ENCODE measurements at regions not wholly inside any gene's neighbourhood (a gene's known extent, or its start where the extent isn't known, plus 50 kb on each side); places are given as distances from the start of the nearest gene placed in this dataset.

- TF ChIP-seq ETS1 (CRISPR knock-in tag; IDR thresholded peaks at IDR 0.05) (no peak), ZBTB7A (CRISPR knock-in tag; IDR thresholded peaks at IDR 0.05) (no peak), PHB2 (IDR thresholded peaks at IDR 0.05; ENCODE audit: partially characterized antibody) (no peak), CC2D1A (CRISPR knock-in tag; IDR thresholded peaks at IDR 0.05) (no peak), POLR2A (IDR thresholded peaks at IDR 0.05; ENCODE audit: insufficient read depth in 1 of 2, low read depth in 2 of 2, low read length in 2 of 2) (no peak), ZNF274 (CRISPR knock-in tag; IDR thresholded peaks at IDR 0.05) (no peak), ZNF792 (CRISPR knock-in tag; IDR thresholded peaks at IDR 0.05) (no peak)
Measured at GRCh38 chr5:18099261-18099660, 465.0 kb downstream of the TAF11L14 start.

Data from HepG2 (cell line).